ENCODE measurements at regions not wholly inside any gene's neighbourhood (a gene's known extent, or its start where the extent isn't known, plus 50 kb on each side); places are given as distances from the start of the nearest gene placed in this dataset.

DNA sequence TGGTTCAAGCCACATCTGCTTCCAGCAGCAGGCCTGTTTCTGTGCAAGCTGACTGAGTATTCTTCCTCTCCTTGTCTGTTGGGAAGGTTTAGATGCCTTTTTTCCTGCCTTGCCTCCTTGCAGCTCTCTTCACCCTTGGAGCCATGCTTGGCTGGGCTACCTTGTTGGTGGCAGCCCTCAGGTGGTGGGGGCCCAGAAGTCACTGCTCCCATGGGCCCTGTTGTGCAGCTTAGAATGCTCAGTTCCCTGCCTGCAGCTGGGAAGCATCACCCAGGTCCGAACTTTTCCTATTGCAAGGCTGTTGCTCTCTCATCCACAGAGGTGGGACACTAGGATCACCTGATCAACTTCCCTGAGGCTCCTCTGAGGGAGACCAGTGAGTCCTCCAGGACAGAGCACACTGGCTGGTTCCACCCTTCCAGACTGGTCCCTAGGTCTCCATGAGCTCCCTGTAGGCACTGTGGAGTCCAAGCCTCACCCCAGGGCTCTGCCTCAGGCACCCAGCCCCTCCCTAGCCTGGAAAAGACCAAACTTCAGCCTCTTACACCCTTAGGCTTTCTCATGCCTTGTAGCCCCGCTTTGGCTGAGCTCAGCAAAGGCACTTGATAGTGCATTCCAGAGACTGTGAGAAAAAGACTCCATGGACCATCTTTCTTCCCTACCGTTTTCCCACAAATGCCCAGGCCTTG is 219.3 kb upstream of the SH3BP4 start:
- Histone ChIP-seq H3K27me3 (replicated peaks in 1 of 2; ENCODE audit: control insufficient read depth in 2 of 2, insufficient read depth in 2 of 2, low read length in 1 of 2) (no peaks in the 10 kb centered on the region), H3K36me3 (ENCODE audit: control insufficient read depth in 2 of 2, insufficient read depth in 2 of 2, low read length in 1 of 2) (no peaks in the 10 kb centered on the region), H3K4me1 (ENCODE audit: control insufficient read depth, insufficient read depth, low read length) (no peaks in the 10 kb centered on the region), H4K20me1 (ENCODE audit: control insufficient read depth, insufficient read depth) (no peaks in the 10 kb centered on the region), H3K79me2 (ENCODE audit: control insufficient read depth, insufficient read depth, low read length) (no peaks in the 10 kb centered on the region), H3K27ac (ENCODE audit: control insufficient read depth, insufficient read depth) (no peak overlapping the region), H3K4me2 (ENCODE audit: control insufficient read depth, insufficient read depth) (no peak overlapping the region), H2AFZ (ENCODE audit: control insufficient read depth, low read depth, low read length) (no peak overlapping the region), H3K4me3 (no peak overlapping the region), H3K9ac (ENCODE audit: control insufficient read depth, insufficient read depth, low read length) (no peak overlapping the region), H3K9me3 (replicated peaks; ENCODE audit: control insufficient read depth, insufficient read depth, low read length) (no peaks in the 10 kb centered on the region; the same call in 2 of the 3 replicates)
- WGBS (ENCODE audit: insufficient coverage, insufficient replicate concordance, low lambda C conversion rate, missing lambda C conversion rate) = 33% methylated on average over 3 of the region's 3 CpGs
- DNase-seq (ENCODE audit: low read depth, low spot score) (no peak), ATAC-seq (no peak), FAIRE-seq (no peak)
- in situ Hi-C loops (cut with MboI) (no loop called here), intact Hi-C loops (cut with micrococcal nuclease; ENCODE audit: unreplicated experiment) (no loop called here)
- TF ChIP-seq BRCA1 (IDR thresholded peaks at IDR 0.05; ENCODE audit: low read depth, low read length) (no peak), RAD21 (IDR thresholded peaks at IDR 0.05; ENCODE audit: insufficient read depth, low read depth, low read length) (no peak), MYB (IDR thresholded peaks at IDR 0.05; ENCODE audit: borderline replicate concordance, low read depth, low read length) (no peak)
- POLR2A ChIA-PET = no interaction called here
- no TSS peak for BruUV-seq (replicated peaks)
- SMC1A ChIA-PET (ENCODE audit: uncharacterized antibody, unreplicated experiment) = no interaction called here
- RAD21 ChIA-PET (ENCODE audit: unreplicated experiment) = no interaction called here
- CTCF ChIA-PET = no interaction called here

DNA sequence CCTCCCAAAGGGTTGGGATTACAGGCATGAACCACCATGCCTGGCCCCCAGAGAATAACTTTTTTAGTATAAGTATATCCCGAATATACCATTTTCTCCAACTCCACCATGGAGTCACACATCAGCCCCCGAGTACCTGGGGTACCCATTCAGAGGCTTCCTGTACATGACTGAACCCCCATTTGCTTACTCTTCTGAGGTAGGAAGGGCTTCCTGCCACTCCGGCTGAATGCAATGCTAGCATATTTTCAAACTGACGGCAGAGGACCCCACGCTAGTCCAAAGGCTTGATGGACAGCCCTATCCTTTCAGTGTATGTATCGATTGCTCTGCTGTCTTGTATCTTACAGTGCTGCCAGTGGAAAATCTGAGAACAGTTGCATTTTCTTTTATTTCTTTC is 220.6 kb upstream of the SH3BP4 start:
- Histone ChIP-seq H3K9me3 (replicated peaks; ENCODE audit: control insufficient read depth, insufficient read depth, low read length) (no peaks in the 10 kb centered on the region; the same call in 2 of the 3 replicates), H3K4me2 (ENCODE audit: control insufficient read depth, insufficient read depth) (no peak overlapping the region), H3K36me3 (ENCODE audit: control insufficient read depth in 2 of 2, insufficient read depth in 2 of 2, low read length in 1 of 2) (no peaks in the 10 kb centered on the region), H3K4me1 (ENCODE audit: control insufficient read depth, insufficient read depth, low read length) (no peaks in the 10 kb centered on the region), H3K79me2 (ENCODE audit: control insufficient read depth, insufficient read depth, low read length) (no peaks in the 10 kb centered on the region), H2AFZ (ENCODE audit: control insufficient read depth, low read depth, low read length) (no peak overlapping the region), H3K27me3 (replicated peaks in 1 of 2; ENCODE audit: control insufficient read depth in 2 of 2, insufficient read depth in 2 of 2, low read length in 1 of 2) (no peaks in the 10 kb centered on the region), H4K20me1 (ENCODE audit: control insufficient read depth, insufficient read depth) (no peaks in the 10 kb centered on the region), H3K4me3 (no peak overlapping the region), H3K27ac (ENCODE audit: control insufficient read depth, insufficient read depth) (no peak overlapping the region), H3K9ac (ENCODE audit: control insufficient read depth, insufficient read depth, low read length) (no peak overlapping the region)
- intact Hi-C loops (cut with micrococcal nuclease; ENCODE audit: unreplicated experiment) = no loop called here
- TF ChIP-seq SUPT20H (IDR thresholded peaks at IDR 0.05; ENCODE audit: borderline replicate concordance, control insufficient read depth, low read depth, low read length) = no peak
- TF ChIP-seq, protein P1, sequence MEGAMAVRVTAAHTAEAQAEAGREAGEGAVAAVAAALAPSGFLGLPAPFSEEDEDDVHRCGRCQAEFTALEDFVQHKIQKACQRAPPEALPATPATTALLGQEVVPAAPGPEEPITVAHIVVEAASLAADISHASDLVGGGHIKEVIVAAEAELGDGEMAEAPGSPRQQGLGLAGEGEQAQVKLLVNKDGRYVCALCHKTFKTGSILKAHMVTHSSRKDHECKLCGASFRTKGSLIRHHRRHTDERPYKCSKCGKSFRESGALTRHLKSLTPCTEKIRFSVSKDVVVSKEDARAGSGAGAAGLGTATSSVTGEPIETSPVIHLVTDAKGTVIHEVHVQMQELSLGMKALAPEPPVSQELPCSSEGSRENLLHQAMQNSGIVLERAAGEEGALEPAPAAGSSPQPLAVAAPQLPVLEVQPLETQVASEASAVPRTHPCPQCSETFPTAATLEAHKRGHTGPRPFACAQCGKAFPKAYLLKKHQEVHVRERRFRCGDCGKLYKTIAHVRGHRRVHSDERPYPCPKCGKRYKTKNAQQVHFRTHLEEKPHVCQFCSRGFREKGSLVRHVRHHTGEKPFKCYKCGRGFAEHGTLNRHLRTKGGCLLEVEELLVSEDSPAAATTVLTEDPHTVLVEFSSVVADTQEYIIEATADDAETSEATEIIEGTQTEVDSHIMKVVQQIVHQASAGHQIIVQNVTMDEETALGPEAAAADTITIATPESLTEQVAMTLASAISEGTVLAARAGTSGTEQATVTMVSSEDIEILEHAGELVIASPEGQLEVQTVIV (IDR thresholded peaks at IDR 0.05; ENCODE audit: borderline replicate concordance, partially characterized antibody) = no peak
- TF ChIP-seq SMARCA5 (IDR thresholded peaks at IDR 0.05) = no peak
- TF ChIP-seq, protein P2, sequence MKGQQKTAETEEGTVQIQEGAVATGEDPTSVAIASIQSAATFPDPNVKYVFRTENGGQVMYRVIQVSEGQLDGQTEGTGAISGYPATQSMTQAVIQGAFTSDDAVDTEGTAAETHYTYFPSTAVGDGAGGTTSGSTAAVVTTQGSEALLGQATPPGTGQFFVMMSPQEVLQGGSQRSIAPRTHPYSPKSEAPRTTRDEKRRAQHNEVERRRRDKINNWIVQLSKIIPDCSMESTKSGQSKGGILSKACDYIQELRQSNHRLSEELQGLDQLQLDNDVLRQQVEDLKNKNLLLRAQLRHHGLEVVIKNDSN (IDR thresholded peaks at IDR 0.05; ENCODE audit: borderline replicate concordance, extremely low read length, insufficient read depth, low read depth, low read length) = no peak
- TF ChIP-seq MTA2 (IDR thresholded peaks at IDR 0.05; ENCODE audit: low read depth) = no peak
- TF ChIP-seq, protein P3, sequence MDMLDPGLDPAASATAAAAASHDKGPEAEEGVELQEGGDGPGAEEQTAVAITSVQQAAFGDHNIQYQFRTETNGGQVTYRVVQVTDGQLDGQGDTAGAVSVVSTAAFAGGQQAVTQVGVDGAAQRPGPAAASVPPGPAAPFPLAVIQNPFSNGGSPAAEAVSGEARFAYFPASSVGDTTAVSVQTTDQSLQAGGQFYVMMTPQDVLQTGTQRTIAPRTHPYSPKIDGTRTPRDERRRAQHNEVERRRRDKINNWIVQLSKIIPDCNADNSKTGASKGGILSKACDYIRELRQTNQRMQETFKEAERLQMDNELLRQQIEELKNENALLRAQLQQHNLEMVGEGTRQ (IDR thresholded peaks at IDR 0.05; ENCODE audit: borderline replicate concordance, low read depth, low read length) = no peak
- no peak for TF ChIP-seq CBX3 (IDR thresholded peaks at IDR 0.05; ENCODE audit: borderline replicate concordance, low read depth)
- FAIRE-seq (no peak), DNase-seq (ENCODE audit: low read depth, low spot score) (no peak), ATAC-seq (no peak)
- ChIA-PET CTCF (no interaction called here), POLR2A (no interaction called here), SMC1A (ENCODE audit: uncharacterized antibody, unreplicated experiment) (no interaction called here), RAD21 (ENCODE audit: unreplicated experiment) (no interaction called here)
- no TSS peak for BruUV-seq (replicated peaks)
- 32% methylated on average over 6 of the region's 6 CpGs for WGBS (ENCODE audit: insufficient coverage, insufficient replicate concordance, low lambda C conversion rate, missing lambda C conversion rate)
- in situ Hi-C loops (cut with MboI) = no loop called here
